ENCODE measurements at regions not wholly inside any gene's neighbourhood (a gene's known extent, or its start where the extent isn't known, plus 50 kb on each side); places are given as distances from the start of the nearest gene placed in this dataset.
A peak's percentile ranks its signal among the peaks of the same experiment; 100 is the strongest.
"Not testable (repeated sequence)": the region's sequence is repeated elsewhere in the genome, so short reads cannot be mapped to it uniquely, and the experiment has no call there.

GRCh38 chr4:171534391-171534790, 278.8 kb upstream of the GALNTL6 start:
- no peak for DNase-seq (ENCODE audit: low read depth)

GRCh38 chr4:171532968-171533367, 280.2 kb upstream of the GALNTL6 start:
- DNase-seq (ENCODE audit: low read depth), result no peak

- DNase-seq (ENCODE audit: low read depth), result no peak
These were observed 288.3 kb upstream of the GALNTL6 start for GRCh38 chr4:171524903-171525302.

- no peak for DNase-seq (ENCODE audit: low read depth)
These were observed 291.5 kb upstream of the GALNTL6 start for GRCh38 chr4:171521726-171522125.

GRCh38 chr4:171519457-171519856, 293.7 kb upstream of the GALNTL6 start:
- no peak for DNase-seq (ENCODE audit: low read depth)

- no peak for DNase-seq (ENCODE audit: low read depth)
These were observed 295.3 kb upstream of the GALNTL6 start for GRCh38 chr4:171517883-171518282.

GRCh38 chr4:171516694-171517093, 296.5 kb upstream of the GALNTL6 start:
- DNase-seq (ENCODE audit: low read depth), result no peak

GRCh38 chr4:171484681-171485080, 328.5 kb upstream of the GALNTL6 start:
- DNase-seq (ENCODE audit: low read depth), result no peak

GRCh38 chr4:171478181-171478580, 335.0 kb upstream of the GALNTL6 start:
- no peak for DNase-seq (ENCODE audit: low read depth)

GRCh38 chr4:171475111-171475510, 338.1 kb upstream of the GALNTL6 start:
- not testable (repeated sequence) for DNase-seq (ENCODE audit: low read depth)

- DNase-seq (ENCODE audit: low read depth), result no peak
These were observed 340.0 kb upstream of the GALNTL6 start for GRCh38 chr4:171473155-171473554.

GRCh38 chr4:171472230-171472629, 341.0 kb upstream of the GALNTL6 start:
- no peak for DNase-seq (ENCODE audit: low read depth)

- no peak for DNase-seq (ENCODE audit: low read depth)
These were observed 348.7 kb upstream of the GALNTL6 start for GRCh38 chr4:171464499-171464898.

GRCh38 chr4:171461191-171461590, 352.0 kb upstream of the GALNTL6 start:
- no peak for DNase-seq (ENCODE audit: low read depth)

- no peak for DNase-seq (ENCODE audit: low read depth)
These were observed 364.2 kb upstream of the GALNTL6 start for GRCh38 chr4:171448919-171449481.

GRCh38 chr4:171448358-171448757, 364.8 kb upstream of the GALNTL6 start:
- DNase-seq (ENCODE audit: low read depth), result no peak

- DNase-seq (ENCODE audit: low read depth), result no peak
These were observed 371.8 kb upstream of the GALNTL6 start for GRCh38 chr4:171441300-171441941.

GRCh38 chr4:171433674-171434073, 379.5 kb upstream of the GALNTL6 start:
- DNase-seq (ENCODE audit: low read depth), result no peak

- no peak for DNase-seq (ENCODE audit: low read depth)
These were observed 380.7 kb upstream of the GALNTL6 start for GRCh38 chr4:171432536-171432935.

GRCh38 chr4:171430495-171430894, 382.7 kb upstream of the GALNTL6 start:
- no peak for DNase-seq (ENCODE audit: low read depth)

- DNase-seq (ENCODE audit: low read depth), result no peak
These were observed 416.0 kb upstream of the GALNTL6 start for GRCh38 chr4:171397175-171397574.

GRCh38 chr4:171390626-171391025, 422.6 kb upstream of the GALNTL6 start:
- DNase-seq (ENCODE audit: low read depth), result no peak

- peak; percentile 63 for DNase-seq (ENCODE audit: low read depth)
These were observed 434.9 kb upstream of the GALNTL6 start for GRCh38 chr4:171378323-171378722.

- DNase-seq (ENCODE audit: low read depth), result no peak
These were observed 436.5 kb upstream of the GALNTL6 start for GRCh38 chr4:171376724-171377123.
